GM18502 (cell line): ENCODE measurements at regions not wholly inside any gene's neighbourhood (a gene's known extent, or its start where the extent isn't known, plus 50 kb on each side); places are given as distances from the start of the nearest gene placed in this dataset.
"Not testable (repeated sequence)": the region's sequence is repeated elsewhere in the genome, so short reads cannot be mapped to it uniquely, and the experiment has no call there.

Source experiments
- ATAC-seq: cut with Tn5 transposase; IDR thresholded peaks from one replicate; pipeline ENCODE4 v1.9.1; 2021; ENCODE audit warnings: mild to moderate bottlenecking; ENCODE audit not compliant: unreplicated experiment, poor library complexity

DNA sequence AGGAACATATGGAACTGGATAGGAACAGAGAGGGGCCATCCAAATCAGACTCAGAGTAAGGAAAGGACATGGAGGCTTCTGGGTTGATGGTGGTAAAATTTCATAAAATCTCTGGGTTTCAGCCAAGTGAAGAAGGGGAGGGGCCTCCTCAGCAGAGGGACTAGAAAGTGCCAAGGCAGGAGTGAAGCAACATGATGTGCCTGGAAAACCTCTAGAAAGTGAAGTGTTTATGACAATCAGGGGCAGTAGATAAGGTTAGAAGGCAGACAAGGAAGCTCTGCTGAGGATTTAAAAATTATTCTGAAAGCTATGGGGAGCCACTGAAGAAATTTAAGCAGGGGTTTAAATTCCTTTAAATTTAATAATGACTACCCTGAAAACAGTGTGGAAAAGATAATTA is 126.0 kb upstream of the TENT5A start:
- no peak for ATAC-seq

- no peak for ATAC-seq
Measured at GRCh38 chr6:81876971-81877370, 124.5 kb upstream of the TENT5A start.

- no peak for ATAC-seq
Measured at GRCh38 chr6:81875782-81876293, 123.4 kb upstream of the TENT5A start.

DNA sequence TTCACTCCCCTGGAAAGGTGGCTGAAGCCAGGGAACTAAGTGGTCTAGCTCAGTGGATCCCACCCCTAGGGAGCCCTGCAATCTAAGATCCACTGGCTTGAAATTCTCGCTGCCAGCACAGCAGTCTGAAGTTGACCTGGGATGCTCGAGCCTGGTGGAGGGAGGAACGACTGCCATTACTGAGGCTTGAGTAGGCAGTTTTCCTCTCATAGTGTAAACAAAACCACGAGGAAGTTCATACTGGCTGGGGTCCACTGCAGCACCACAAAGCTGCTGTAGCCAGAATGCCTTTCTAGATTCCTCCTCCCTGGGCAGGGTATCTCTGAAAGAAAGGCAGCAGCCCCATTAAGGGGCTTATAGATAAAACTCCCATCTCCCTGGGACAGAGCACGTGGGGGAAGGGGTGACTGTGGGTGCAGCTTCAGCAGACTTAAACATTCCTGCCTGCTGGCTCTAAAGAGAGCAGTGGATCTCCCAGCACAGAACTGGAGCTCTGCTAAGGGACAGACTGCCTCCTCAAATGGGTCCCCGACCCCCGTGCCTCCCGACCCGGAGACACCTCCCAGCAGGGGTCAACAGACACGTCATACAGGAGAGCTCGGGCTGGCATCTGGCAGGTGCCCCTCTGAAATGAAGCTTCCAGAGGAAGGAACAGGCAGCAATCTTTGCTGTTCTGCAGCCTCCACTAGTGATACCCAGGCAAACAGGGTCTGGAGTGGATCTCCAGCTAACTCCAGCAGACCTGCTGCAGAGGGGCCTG is 117.4 kb upstream of the TENT5A start:
- not testable (repeated sequence) for ATAC-seq

- ATAC-seq: no peak
Measured at GRCh38 chr6:81865712-81866111, 113.2 kb upstream of the TENT5A start.

DNA sequence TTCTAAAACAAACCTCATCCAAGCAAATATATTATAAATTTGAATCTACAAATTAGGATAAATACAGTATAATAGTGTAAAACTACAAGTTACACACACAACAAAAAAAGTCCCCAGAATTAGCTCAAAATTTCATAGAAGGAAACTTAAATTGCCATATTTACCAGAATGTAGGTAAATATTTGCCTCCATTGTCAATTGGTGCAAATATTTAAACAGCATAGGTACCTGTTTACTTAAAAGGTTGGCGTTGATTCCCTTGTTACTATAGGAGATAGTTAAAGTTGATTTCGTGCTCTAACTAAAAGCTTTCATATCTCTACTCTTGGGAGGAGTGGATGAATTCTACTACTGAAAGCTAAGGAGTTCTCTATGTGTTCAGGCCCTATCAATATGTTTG is 111.6 kb upstream of the TENT5A start:
- no peak for ATAC-seq

GRCh38 chr6:81863123-81863522 is 110.6 kb upstream of the TENT5A start:
- no peak for ATAC-seq

GRCh38 chr6:81861281-81861680 is 108.8 kb upstream of the TENT5A start:
- ATAC-seq: no peak

- no peak for ATAC-seq
Measured at GRCh38 chr6:81859884-81860283, 107.4 kb upstream of the TENT5A start.

GRCh38 chr6:81857812-81858211 is 105.3 kb upstream of the TENT5A start:
- ATAC-seq: no peak

DNA sequence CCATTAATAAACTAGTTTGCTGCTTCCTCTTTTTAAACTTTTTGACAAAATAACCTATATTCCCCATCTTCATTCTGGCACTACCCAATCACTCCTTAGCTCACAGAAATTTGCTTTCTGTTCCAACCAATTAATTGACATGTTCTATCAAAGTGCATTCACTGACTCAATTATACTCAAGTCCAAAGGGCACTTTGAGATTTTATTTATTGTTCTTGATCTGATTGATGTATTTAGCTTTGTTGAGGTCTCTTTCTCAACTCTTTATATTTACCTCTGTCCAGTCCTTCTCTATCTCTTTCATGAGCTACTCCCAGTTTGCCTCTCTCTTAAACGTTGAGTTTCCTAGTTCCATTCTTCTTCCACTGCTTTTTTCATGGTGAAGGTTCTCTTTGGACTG is 104.4 kb upstream of the TENT5A start:
- ATAC-seq: no peak

DNA sequence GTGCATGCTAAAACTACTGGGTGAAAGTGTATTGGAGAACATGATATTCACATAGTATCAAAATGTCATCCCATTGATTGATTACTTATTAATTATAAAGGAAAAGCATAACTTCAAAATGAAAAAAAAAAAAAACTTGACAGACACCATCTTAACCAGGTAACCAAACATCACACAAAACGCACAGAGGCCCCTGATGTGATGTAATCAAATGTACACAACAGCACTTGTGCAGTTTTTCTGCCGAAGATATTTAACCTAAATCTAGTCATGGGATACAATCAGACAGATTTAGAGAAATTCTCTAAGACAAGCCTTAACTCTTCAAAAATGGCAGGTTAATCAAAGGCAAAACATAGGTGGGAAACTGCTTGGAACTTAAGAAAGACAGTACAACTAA is 102.0 kb upstream of the TENT5A start:
- ATAC-seq: no peak

DNA sequence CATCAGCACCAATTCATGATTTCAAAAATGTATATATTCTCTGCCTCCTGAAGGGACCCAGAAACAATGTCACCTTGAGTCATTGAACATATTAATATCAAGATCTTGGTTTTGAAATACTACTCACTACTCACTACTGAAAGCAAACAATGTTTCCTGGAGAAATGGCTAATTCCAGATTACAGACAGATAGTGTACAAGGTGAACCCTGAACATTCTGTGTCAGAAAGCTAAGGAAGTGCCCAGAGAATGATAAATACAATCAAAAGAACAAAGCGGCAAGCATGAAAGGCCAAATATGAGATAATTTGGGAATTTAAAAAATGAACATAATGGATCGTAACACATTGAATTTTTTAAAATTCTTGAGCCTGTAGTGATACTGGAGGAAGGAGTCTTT is 101.5 kb upstream of the TENT5A start:
- no peak for ATAC-seq

- ATAC-seq: no peak
Measured at GRCh38 chr6:81849248-81849647, 96.8 kb upstream of the TENT5A start.

GRCh38 chr6:81847866-81848265 is 95.4 kb upstream of the TENT5A start:
- no peak for ATAC-seq

DNA sequence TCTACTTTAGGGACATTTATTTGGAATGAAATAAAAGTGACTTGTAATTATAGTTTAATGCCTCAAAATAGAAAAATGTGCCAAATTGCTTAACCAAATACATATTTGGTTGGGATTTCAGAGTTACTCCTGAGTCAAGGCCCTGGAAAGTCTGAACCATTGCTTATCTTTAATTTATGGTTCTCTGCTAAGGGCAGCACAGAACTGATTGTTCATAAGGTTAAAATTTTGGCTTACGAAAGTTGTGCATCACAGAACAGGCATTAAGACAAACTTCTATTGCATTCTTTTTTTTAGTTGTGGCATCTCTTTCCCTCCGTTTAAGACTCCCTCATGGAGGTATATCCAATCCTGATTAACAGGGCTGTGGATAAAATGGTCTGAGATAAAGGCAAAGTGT is 92.2 kb upstream of the TENT5A start:
- no peak for ATAC-seq

GRCh38 chr6:81843302-81843701 is 90.8 kb upstream of the TENT5A start:
- ATAC-seq: no peak

- no peak for ATAC-seq
Measured at GRCh38 chr6:81842254-81842653, 89.8 kb upstream of the TENT5A start.

GRCh38 chr6:81838724-81839426 is 86.4 kb upstream of the TENT5A start:
- no peak for ATAC-seq

- no peak for ATAC-seq
Measured at GRCh38 chr6:81838031-81838430, 85.5 kb upstream of the TENT5A start.

GRCh38 chr6:81834141-81834681 is 81.7 kb upstream of the TENT5A start:
- ATAC-seq: no peak
